Mucosa of descending colon (tissue), 3 donors: ENCODE measurements at regions not wholly inside any gene's neighbourhood (a gene's known extent, or its start where the extent isn't known, plus 50 kb on each side); places are given as distances from the start of the nearest gene placed in this dataset.

ENCODE experiments used
- ATAC-seq: fragments of 200-7000 bp; cut with Tn5 transposase; one replicate; pipeline ENCODE4 v1.9.1; 2020; ENCODE audit warnings: mild to moderate bottlenecking, moderate library complexity
- DNase-seq, 3 donors: peaks; one replicate each; pipeline ENCODE4 v3.0.0-alpha.2; 2020
- H3K36me3 ChIP-seq: fragments of 200-600 bp; one replicate; pipeline ENCODE4 v1.8.0; 2021; ENCODE audit warnings: low read depth, mild to moderate bottlenecking
- H3K4me1 ChIP-seq: fragments of 200-600 bp; one replicate; pipeline ENCODE4 v1.8.0; 2021; ENCODE audit warnings: low read depth, mild to moderate bottlenecking
- H3K4me3 ChIP-seq: fragments of 200-600 bp; one replicate; pipeline ENCODE4 v1.8.0; 2021; ENCODE audit warnings: mild to moderate bottlenecking
- H3K9me3 ChIP-seq: fragments of 200-600 bp; one replicate; pipeline ENCODE4 v1.8.0; 2021; ENCODE audit warnings: mild to moderate bottlenecking
- intact Hi-C, 2 donors: fragments of 100-400 bp; cut with DNase I in 1 of 2; cut with micrococcal nuclease in 1 of 2; formaldehyde crosslinking; loops; one replicate each; pipeline versions ENCODE4 v1.11.0 to v1.11.1; 2022; cut with DNase I, micrococcal nuclease
- TF ChIP-seq, protein P1 (sequence below): fragments of 200-600 bp; IDR thresholded peaks from one replicate; pipeline ENCODE4 v1.8.0; 2022; ENCODE audit warnings: antibody characterized with exemption, mild to moderate bottlenecking
- donor health status: DM: no; HTN: no; CAD: no; lungs with moderate emphysema.
- donor health status: DM: no; HTN: no; CAD: no.
- donor health status: DM: no; HTN: yes; CAD: no.

DNA sequence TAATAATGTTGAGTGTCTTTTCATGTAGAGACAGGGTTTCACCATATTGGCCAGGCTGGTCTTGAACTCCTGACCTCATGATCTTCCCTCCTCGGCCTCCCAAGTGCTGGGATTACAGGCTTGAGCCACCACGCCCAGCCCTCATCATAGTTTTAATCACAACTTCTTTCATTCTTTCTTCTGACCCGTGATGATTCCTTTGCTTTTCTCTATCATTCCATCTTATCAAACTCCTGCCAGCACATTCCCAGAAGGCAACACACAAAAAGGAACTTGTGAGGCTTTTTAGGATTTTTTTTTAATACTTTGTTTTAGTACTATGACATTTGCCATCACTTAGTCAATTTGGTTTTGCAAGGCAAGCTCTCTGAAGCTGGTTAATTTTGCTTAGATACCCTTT, 77.5 kb upstream of the MEOX2 start:
- intact Hi-C loops: no loop called here
- H3K9me3 ChIP-seq: no peaks in the 10 kb centered on the region
- DNase-seq: no peak

DNA sequence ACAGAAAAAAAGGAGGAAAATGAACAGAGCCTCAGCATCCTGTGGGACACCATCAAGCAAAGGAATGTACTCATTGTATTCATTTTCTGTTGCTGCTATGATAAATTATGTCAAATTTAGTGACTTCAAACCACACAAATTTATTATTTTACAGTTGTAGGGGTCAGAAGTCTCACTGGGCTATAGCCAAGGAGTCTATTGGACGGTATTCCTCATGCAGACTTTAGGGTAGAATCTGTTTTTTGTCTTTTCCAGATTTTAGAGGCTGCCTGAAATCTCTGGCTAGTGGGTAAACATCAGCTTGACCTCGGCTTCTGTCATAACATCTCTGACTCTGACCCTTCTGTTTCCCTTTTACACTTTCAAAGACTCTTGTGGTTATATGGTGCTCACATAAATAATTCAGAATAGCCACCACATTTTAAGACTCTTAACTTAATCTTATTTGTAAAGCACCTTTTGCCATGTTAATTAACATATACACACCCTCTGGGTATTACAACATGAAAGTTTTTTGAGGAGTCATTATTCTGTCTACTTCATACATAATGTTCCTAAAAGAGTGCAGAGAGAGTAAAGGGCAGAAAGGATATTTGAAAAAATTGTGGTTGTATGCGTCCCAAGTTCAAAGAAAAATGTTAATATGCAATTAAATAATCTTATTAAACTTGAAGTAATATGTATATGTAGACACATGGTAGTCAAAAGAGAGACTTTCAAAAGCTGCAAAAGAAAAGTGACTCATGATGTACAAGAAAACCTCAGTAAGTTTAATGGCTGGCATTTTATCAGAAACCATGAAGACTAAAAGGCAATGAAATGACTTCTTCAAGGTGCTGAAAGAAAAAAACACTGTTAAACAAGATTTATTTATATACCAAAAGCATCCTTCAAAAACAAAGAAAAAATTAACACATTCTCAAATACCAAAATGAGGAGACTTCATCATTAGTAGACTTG, 70.8 kb upstream of the MEOX2 start:
- Histone ChIP-seq H3K36me3 (no peaks in the 10 kb centered on the region), H3K4me1 (no peaks in the 10 kb centered on the region), H3K4me3 (no peak overlapping the region), H3K9me3 (no peaks in the 10 kb centered on the region)
- TF ChIP-seq, protein P1, sequence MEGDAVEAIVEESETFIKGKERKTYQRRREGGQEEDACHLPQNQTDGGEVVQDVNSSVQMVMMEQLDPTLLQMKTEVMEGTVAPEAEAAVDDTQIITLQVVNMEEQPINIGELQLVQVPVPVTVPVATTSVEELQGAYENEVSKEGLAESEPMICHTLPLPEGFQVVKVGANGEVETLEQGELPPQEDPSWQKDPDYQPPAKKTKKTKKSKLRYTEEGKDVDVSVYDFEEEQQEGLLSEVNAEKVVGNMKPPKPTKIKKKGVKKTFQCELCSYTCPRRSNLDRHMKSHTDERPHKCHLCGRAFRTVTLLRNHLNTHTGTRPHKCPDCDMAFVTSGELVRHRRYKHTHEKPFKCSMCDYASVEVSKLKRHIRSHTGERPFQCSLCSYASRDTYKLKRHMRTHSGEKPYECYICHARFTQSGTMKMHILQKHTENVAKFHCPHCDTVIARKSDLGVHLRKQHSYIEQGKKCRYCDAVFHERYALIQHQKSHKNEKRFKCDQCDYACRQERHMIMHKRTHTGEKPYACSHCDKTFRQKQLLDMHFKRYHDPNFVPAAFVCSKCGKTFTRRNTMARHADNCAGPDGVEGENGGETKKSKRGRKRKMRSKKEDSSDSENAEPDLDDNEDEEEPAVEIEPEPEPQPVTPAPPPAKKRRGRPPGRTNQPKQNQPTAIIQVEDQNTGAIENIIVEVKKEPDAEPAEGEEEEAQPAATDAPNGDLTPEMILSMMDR: no peak
- DNase-seq (no peak), ATAC-seq (no peak)
- intact Hi-C loops: no loop called here

More for the DNA sequence above, 77.5 kb upstream of the MEOX2 start:
- ATAC-seq: no peak
- Histone ChIP-seq H3K4me1 (no peaks in the 10 kb centered on the region), H3K36me3 (no peaks in the 10 kb centered on the region), H3K4me3 (no peak overlapping the region)
- TF ChIP-seq, protein P1: no peak

DNA sequence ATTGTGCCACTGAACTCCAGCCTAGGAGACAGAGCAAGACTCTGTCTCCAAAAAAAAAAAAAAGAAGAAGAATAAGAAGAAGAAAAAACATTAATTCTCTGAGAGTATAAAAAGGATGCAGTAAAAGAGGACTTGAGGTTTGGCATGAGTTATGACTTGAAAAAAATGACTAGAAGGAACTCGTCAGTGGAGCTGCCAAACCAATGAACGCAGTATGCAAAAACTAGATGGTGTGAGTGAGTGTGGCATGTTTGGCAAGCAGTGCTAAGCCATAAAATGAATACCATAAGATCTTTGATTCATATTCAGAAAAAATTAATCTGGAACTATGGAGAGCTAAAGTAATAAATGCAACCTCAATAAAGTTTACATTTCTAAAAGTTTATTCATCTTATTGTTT, 68.6 kb upstream of the MEOX2 start:
- H3K4me3 ChIP-seq: no peak overlapping the region
- H3K36me3 ChIP-seq: no peaks in the 10 kb centered on the region
- TF ChIP-seq, protein P1: no peak
- no peaks in the 10 kb centered on the region for H3K4me1 ChIP-seq
- H3K9me3 ChIP-seq: no peaks in the 10 kb centered on the region
- intact Hi-C loops: no loop called here
- no peak for ATAC-seq
- no peak for DNase-seq

DNA sequence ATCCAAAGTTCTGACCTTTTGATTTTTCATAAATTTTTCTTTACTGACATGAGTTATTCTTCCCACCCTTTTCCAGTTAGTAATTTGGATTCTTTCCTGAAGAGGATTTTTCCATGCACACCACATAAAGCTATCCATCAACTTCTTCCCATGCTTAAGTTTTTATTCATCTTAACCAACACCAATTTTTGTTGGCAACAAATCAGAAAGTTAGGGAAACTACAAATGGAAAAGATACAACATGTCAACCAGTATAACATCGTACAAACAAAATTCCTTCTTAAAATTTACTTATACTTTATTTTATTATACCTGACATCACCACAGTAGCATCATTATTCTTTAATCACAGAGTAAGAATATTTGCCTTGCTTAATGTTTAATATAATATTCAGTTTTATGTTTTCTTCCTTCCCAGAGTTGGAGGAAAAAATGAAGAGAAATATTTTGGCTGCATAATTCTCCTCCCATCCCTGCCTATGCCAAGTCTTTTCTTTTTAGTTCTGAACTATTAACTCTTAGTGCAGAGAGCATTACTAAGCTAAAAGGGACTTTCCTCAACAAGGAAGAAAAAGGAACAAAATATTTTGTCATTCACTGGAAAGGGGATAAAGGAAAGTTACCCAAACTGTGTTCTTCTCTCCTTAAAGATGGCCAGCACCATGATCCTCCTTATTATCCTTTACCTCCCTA, 67.5 kb upstream of the MEOX2 start:
- DNase-seq (no peak), ATAC-seq (no peak)
- TF ChIP-seq, protein P1: no peak
- no peaks in the 10 kb centered on the region for H3K9me3 ChIP-seq
- intact Hi-C loops: no loop called here
- H3K4me1 ChIP-seq: no peaks in the 10 kb centered on the region
- no peaks in the 10 kb centered on the region for H3K36me3 ChIP-seq
- H3K4me3 ChIP-seq: no peak overlapping the region

DNA sequence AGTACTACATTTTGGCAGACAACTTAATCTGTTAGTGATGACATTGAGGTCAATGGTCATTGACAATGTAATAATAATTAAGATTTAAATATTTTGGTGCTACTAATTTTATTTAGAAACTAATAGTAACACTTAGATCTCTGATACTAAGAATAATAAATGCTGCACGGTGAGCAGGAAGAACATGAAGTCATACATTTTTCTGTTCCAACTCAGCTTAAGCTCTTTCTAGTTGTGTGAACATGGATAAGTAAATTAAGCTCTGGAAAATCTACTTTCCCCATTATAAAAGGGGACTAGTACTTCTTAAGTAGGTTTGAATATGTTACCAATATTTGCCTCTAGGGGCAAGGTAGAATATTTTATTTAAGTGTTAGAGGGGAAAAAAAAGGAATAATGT, 65.9 kb upstream of the MEOX2 start:
- intact Hi-C loops: no loop called here
- Histone ChIP-seq H3K36me3 (no peaks in the 10 kb centered on the region), H3K4me3 (no peak overlapping the region), H3K9me3 (no peaks in the 10 kb centered on the region), H3K4me1 (no peaks in the 10 kb centered on the region)
- no peak for ATAC-seq
- TF ChIP-seq, protein P1: no peak
- no peak for DNase-seq
